GM21390 (cell line): ENCODE measurements at regions not wholly inside any gene's neighbourhood (a gene's known extent, or its start where the extent isn't known, plus 50 kb on each side); places are given as distances from the start of the nearest gene placed in this dataset.

Experiments used
- ATAC-seq: cut with Tn5 transposase; IDR thresholded peaks from one replicate; pipeline ENCODE4 v1.9.1; 2021; ENCODE audit not compliant: unreplicated experiment

GRCh38 chr20:51104960-51105920, 82.3 kb upstream of the KCNG1 start:
- no peak for ATAC-seq

- no peak for ATAC-seq
These were observed 77.7 kb upstream of the KCNG1 start for GRCh38 chr20:51100617-51101016.

- no peak for ATAC-seq
These were observed 75.4 kb upstream of the KCNG1 start for GRCh38 chr20:51098284-51098810.

DNA sequence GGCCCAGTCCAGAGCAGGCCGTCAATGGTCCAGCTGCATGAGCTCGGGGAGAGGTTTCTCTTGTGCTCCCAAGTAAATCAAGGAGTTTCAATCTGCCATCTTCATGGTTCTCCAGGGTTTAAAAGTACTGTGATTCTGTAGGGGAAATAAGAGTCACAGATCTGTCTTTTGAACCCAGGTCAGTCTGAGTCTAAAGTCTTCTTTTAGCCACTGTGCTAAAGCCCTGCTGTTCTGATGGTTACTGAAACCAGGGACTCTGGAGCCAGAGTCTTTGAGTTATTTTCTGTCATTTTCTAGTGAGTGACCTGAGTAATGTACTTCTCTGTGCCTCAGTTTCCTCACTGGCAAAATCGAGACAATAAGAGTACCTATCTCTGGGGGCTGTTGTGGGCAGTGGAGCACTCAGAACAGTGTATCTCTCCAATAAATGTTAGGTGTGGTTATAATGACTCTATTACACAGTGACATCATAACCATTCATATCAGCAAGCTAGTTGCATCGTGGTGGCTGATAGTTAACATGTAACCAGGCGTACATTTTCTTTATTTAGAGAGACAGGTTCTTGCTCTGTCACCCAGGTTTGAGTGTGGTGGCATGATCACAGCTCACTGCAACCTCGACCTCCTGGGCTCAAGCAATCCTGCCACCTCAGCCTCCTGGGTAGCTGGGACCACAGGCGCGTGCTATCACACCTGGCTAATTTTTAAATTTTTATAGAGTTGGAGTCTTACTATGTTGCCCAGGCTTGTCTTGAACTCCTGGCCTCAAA, 74.6 kb upstream of the KCNG1 start:
- no peak for ATAC-seq

GRCh38 chr20:51096582-51097267, 73.8 kb upstream of the KCNG1 start:
- ATAC-seq: no peak

GRCh38 chr20:51095633-51096521, 73.0 kb upstream of the KCNG1 start:
- ATAC-seq: no peak

- no peak for ATAC-seq
These were observed 71.3 kb upstream of the KCNG1 start for GRCh38 chr20:51094221-51094620.

DNA sequence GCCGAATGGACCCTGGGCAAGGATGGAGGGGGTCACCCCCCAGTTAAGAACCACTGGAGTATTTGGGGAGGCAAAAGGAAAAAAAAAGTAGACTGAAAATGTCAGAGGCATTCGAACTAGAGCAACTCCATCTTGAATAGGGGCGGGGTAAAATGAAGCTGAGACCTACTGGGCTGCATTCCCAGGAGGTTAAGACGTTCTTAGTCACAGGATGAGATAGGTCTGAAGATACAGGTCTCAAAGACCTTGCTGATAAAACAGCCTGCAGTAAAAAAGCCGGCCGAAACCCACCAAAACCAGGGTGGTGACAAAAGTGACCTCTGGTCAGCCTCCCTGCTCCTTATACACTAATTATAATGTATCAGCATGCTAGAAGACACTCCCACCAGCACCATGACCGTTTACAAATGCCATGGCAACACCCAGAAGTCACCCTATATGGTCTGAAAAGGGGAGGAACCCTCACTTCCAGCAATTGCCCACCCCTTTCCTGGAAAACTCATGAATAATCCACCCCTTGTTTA, 70.4 kb upstream of the KCNG1 start:
- no peak for ATAC-seq

DNA sequence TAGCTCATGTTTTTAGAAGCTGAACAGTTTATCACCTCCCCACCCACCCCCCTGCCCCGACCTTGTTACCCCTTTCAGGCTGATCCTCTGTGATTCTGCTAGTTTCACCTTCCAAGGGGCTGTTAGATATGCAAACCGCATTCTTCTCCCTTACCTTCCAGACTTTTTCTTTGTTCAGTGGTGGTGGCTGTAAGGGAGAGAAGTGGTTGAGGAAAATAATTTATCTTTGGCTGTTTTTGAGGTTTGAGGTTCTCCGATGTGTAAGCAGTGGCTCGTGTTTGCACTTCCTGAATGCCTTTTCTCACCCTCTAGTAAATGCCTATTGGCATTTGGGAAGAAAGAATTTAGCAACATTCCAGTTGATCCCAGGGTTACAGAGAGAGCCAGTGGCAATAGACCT, 69.4 kb upstream of the KCNG1 start:
- no peak for ATAC-seq

DNA sequence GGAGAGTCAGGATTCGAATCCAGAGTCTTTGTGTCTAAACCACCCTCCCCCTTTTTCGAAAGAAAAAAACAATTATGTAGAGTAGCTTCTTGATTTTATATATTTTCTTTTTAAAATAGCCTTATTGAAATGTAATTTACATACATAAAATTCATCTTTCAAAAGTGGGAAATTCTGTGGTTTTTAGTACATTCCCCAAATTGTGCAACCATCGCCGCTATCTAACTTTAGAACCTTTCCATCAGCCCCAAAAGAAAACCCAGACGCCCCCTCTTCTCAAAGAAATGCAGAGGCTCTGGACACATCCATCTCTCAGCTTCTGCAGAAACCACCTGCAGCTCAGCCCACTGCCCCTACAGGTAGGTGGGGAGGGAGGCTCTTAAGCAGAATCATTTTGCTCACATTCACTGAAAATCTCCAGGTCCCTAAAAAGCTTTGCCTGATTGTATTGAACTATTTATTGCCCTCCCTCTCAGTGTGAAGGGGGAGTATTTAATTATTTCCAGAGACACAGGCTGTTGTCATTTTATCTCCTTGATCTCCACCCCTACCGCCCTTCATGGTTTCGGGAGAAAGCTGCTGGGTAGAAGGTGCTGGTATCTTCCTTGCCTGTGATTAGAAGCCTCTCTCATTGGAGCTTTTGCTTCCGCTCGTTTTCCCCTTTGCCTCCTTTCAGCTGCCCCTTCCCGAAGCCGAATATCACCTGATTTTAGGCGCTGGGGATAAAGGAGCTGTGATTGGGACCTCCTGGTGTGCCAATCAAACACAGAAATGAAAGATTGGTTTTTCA, 68.7 kb upstream of the KCNG1 start:
- no peak for ATAC-seq

GRCh38 chr20:51089840-51090239, 66.9 kb upstream of the KCNG1 start:
- ATAC-seq: no peak

GRCh38 chr20:51089272-51089781, 66.4 kb upstream of the KCNG1 start:
- ATAC-seq: no peak

DNA sequence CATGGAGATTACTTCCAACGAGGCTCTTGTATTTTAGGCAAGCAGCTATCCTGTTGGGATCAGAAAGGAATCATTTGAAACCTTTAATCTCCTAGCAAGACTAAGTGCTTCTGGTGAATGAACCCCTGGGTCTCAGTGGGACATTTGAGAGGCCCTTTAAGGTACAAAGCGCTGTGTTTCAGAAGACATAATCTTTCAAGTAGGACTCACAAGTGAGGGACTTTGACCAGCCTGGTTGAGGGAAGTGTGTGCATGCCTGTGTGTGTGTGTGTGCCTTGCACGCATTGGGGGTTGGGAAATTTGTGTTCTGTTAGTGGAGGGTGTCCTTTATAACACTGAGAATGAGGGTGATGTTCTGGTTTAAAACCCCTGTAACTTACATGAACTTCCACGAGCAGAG, 64.4 kb upstream of the KCNG1 start:
- no peak for ATAC-seq

DNA sequence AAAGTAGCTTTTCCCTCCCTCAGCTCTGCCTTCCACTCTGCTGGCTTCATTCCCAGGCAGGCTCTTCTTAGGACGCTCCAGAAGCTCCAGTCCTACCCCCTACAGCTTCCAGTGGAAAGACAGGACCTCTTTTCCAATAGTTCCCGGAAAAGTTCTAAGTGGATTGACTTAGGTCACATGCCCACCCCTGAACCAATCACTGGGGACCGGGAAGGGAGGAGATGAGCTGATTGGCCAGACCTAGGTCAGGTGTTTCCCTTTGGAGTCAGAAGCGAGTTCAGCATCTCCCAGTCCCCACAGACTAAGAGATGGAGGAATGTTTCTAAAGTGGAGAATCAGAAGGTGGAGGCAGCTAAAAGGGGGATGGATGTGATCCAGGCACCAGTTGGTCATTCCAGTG, 62.9 kb upstream of the KCNG1 start:
- ATAC-seq: no peak

DNA sequence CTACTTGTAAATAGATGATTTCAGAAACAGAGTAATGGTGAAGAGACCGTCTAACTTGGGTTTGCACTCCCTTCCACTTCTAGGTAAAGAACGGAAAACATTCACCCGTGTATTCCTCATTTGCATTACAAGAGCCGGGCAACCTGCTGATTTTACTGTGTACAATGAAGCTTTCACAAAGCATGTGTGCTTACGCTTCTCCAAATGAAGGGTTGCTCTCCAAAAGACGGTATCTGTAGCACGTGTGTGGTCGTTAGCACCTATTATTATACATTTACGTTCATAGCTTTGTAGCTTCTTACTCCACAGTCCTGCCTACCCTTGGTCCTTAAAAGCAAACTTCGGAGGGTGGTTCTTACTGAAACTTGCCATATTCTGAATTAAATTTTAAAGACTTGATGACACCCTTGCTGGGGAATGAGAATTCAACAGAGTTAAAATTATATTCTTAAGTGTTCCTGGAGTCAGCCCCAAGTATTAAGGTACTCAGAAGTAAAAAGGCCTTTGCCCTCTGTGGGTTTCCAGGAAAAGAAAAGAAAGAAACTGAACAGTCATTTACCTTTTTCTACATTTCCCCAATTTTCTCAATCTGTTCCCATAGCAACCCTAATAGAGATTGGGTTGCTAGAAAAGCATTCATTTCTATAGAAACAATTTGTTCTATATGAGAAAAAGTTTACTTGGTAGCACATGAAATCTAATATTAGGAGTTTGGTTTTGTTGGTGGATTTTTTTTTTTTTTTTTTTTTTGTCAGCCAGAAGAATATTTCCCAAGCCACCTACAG, 61.9 kb upstream of the KCNG1 start:
- ATAC-seq: no peak

DNA sequence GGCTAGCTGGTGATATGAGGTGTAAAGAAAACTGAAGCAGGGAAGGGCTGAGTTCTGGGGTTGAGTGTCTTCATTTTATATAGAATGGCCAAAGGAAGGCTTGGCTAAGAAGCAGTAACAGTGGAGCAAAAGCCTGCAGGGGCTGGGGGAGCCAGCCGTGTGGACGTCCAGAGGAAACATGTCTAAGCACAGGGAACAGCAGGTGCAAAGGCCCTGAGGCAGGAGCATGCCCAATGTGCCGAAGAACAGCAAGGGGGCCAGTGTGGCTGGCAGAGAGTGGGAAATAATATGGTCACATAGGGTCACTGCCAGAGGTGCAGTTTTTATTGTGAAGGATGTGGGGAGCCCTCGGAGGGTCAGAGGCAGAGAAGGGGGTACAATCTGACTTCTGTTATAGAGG, 60.5 kb upstream of the KCNG1 start:
- no peak for ATAC-seq

GRCh38 chr20:51082988-51083387, 60.1 kb upstream of the KCNG1 start:
- no peak for ATAC-seq

GRCh38 chr20:51080516-51080915, 57.6 kb upstream of the KCNG1 start:
- ATAC-seq: no peak
